ENCODE measurements at regions not wholly inside any gene's neighbourhood (a gene's known extent, or its start where the extent isn't known, plus 50 kb on each side); places are given as distances from the start of the nearest gene placed in this dataset.
A peak's percentile ranks its signal among the peaks of the same experiment; 100 is the strongest.

GRCh38 chr7:131110297-131111080 is 217.2 kb upstream of the MKLN1 start:
- H3K27me3 Mint-ChIP-seq: peaks cover 0 to 12% of the 10 kb centered on the region in 2 donors
- H3K27ac Mint-ChIP-seq: peak overlapping the region; percentile 96 to 98
- peaks cover 38 to 45% of the 10 kb centered on the region in 2 donors for H3K4me1 Mint-ChIP-seq (ENCODE audit: low read depth in 2 of 2)
- peaks cover 6% of the 10 kb centered on the region for H3K36me3 Mint-ChIP-seq
- no peaks in the 10 kb centered on the region for H3K9me3 Mint-ChIP-seq
- peak overlapping the region; percentile 99 for H3K4me3 Mint-ChIP-seq
- ATAC-seq (no peak), DNase-seq (ENCODE audit: low spot score) (no peak)

- Mint-ChIP-seq H3K27me3 (peaks cover 0 to 15% of the 10 kb centered on the region in 2 donors), H3K36me3 (peaks cover 6% of the 10 kb centered on the region), H3K4me1 (ENCODE audit: low read depth in 2 of 2) (peaks cover 38 to 45% of the 10 kb centered on the region in 2 donors), H3K4me3 (peak overlapping the region; percentile 99), H3K9me3 (no peaks in the 10 kb centered on the region), H3K27ac (peak overlapping the region; percentile 96 to 98)
- no peak for ATAC-seq
- DNase-seq (ENCODE audit: low spot score): no peak
Observed at GRCh38 chr7:131111081-131111576, 216.5 kb upstream of the MKLN1 start.

DNA sequence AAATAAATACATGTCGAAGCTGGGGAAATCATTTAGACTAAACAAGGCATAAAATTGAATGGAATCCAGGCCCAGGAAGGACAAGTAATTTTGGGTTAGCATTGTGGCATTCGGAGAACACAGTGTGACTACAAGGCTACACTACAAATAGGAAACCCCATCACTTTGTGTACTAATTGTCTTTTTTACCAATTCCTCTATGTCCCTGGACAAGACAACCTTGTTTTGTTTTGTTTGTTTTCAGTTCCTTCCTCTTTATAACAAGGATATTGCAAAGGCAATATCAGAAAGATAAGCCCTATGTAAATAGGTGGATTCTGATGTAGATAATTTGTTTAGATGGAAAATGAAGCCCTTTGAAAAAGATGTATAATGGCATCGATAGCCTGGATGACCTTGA is 215.9 kb upstream of the MKLN1 start:
- Mint-ChIP-seq H3K4me1 (ENCODE audit: low read depth in 2 of 2) (peaks cover 38 to 39% of the 10 kb centered on the region in 2 donors), H3K27ac (peak overlapping the region in 1 of 2 donors; percentile 96), H3K27me3 (peaks cover 0 to 15% of the 10 kb centered on the region in 2 donors), H3K9me3 (no peaks in the 10 kb centered on the region), H3K36me3 (peaks cover 6% of the 10 kb centered on the region), H3K4me3 (peak overlapping the region; percentile 16)
- no peak for DNase-seq (ENCODE audit: low spot score)
- ATAC-seq: no peak

- DNase-seq (ENCODE audit: low spot score) (no peak), ATAC-seq (no peak)
- H3K4me1 Mint-ChIP-seq (ENCODE audit: low read depth in 2 of 2): peaks cover 36 to 37% of the 10 kb centered on the region in 2 donors
- peaks cover 6% of the 10 kb centered on the region for H3K36me3 Mint-ChIP-seq
- no peak overlapping the region for H3K4me3 Mint-ChIP-seq
- H3K27me3 Mint-ChIP-seq: peaks cover 0 to 15% of the 10 kb centered on the region in 2 donors
- peaks cover 1% of the 10 kb centered on the region for H3K9me3 Mint-ChIP-seq
- no peak overlapping the region for H3K27ac Mint-ChIP-seq
Observed at GRCh38 chr7:131112431-131112830, 215.2 kb upstream of the MKLN1 start.

DNA sequence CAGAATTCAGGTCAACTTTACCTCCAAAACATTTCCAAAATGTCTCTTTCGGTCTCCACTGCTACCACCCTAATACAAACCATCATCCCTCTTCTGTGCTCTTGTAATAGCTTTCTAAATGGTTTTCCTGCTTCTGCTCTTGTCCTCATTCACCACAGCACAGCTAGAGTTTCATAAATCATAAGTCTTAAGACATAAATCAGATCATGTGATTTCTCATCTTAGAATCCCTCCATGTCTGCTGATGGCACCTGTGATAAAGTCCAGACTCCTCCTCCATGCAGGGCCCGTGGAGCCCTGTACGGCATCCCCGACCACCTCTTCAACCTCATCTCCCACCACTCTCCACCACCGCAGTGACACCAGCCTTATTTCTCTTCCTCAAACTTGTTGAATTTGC is 212.3 kb upstream of the MKLN1 start:
- no peak for ATAC-seq
- peak overlapping the region in 1 of 2 donors; percentile 2 for H3K27ac Mint-ChIP-seq

GRCh38 chr7:131117439-131117838 is 210.2 kb upstream of the MKLN1 start:
- Mint-ChIP-seq H3K27ac (no peak overlapping the region), H3K27me3 (peaks cover 0 to 15% of the 10 kb centered on the region in 2 donors), H3K4me1 (ENCODE audit: low read depth in 2 of 2) (peaks cover 0 to 10% of the 10 kb centered on the region in 2 donors), H3K9me3 (peaks cover 4% of the 10 kb centered on the region), H3K36me3 (no peaks in the 10 kb centered on the region), H3K4me3 (no peak overlapping the region)
- ATAC-seq: no peak
- DNase-seq (ENCODE audit: low spot score): no peak

More for the DNA sequence above, 212.3 kb upstream of the MKLN1 start:
- no peak for DNase-seq (ENCODE audit: low spot score)
- Mint-ChIP-seq H3K9me3 (peaks cover 4% of the 10 kb centered on the region), H3K36me3 (no peaks in the 10 kb centered on the region), H3K27me3 (peaks cover 0 to 15% of the 10 kb centered on the region in 2 donors), H3K4me1 (ENCODE audit: low read depth in 2 of 2) (peaks cover 12 to 20% of the 10 kb centered on the region in 2 donors), H3K4me3 (no peak overlapping the region)

GRCh38 chr7:131119381-131119780 is 208.3 kb upstream of the MKLN1 start:
- Mint-ChIP-seq H3K9me3 (peaks cover 4% of the 10 kb centered on the region), H3K4me3 (no peak overlapping the region), H3K4me1 (ENCODE audit: low read depth in 2 of 2) (peaks cover 0 to 7% of the 10 kb centered on the region in 2 donors), H3K36me3 (no peaks in the 10 kb centered on the region), H3K27me3 (peaks cover 0 to 9% of the 10 kb centered on the region in 2 donors), H3K27ac (no peak overlapping the region)
- DNase-seq (ENCODE audit: low spot score) (no peak), ATAC-seq (no peak)

GRCh38 chr7:131122394-131122793 is 205.3 kb upstream of the MKLN1 start:
- Mint-ChIP-seq H3K4me3 (no peak overlapping the region), H3K27me3 (peaks cover 3 to 9% of the 10 kb centered on the region in 2 donors), H3K27ac (no peak overlapping the region), H3K9me3 (peaks cover 3% of the 10 kb centered on the region), H3K4me1 (ENCODE audit: low read depth in 2 of 2) (peaks cover 0 to 3% of the 10 kb centered on the region in 2 donors), H3K36me3 (no peaks in the 10 kb centered on the region)
- ATAC-seq (no peak), DNase-seq (ENCODE audit: low spot score) (no peak)

DNA sequence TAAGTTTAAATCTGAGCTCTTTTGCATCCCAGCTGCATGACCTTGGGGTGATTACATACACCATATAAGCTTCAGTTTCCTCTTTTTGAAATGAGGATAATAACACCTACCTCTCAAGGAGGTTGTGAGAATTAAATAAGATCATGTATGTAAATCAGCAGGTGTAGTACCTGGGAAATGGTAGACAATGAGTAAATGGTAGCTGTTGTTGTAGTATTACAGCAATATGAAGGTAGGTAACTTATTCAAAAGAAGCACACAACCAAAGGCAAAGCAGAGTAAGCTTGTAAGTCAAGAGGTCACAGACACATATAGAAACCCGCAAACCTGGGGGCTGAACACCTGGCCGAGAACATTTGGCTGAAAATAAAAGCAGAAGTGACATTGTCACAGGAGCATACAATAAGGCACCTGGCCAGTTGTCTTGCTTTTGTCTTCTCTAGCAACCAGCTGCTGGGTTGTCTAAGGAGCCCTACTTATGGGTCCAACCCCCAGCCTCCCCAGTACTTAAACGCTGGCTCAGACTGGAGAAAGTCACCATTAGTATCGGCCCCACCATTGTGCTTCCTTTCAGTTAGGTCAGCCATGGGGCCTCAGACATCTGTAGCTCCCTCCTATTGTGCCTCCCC is 203.6 kb upstream of the MKLN1 start:
- peak; percentile 13 to 36 for ATAC-seq
- no peak for DNase-seq (ENCODE audit: low spot score)
- Mint-ChIP-seq H3K9me3 (no peaks in the 10 kb centered on the region), H3K36me3 (no peaks in the 10 kb centered on the region), H3K4me1 (ENCODE audit: low read depth in 2 of 2) (no peaks in the 10 kb centered on the region), H3K4me3 (no peak overlapping the region), H3K27ac (no peak overlapping the region), H3K27me3 (peaks cover 3 to 9% of the 10 kb centered on the region in 2 donors)

GRCh38 chr7:131124867-131125266 is 202.8 kb upstream of the MKLN1 start:
- no peak overlapping the region for H3K27ac Mint-ChIP-seq
- no peak overlapping the region for H3K4me3 Mint-ChIP-seq

DNA sequence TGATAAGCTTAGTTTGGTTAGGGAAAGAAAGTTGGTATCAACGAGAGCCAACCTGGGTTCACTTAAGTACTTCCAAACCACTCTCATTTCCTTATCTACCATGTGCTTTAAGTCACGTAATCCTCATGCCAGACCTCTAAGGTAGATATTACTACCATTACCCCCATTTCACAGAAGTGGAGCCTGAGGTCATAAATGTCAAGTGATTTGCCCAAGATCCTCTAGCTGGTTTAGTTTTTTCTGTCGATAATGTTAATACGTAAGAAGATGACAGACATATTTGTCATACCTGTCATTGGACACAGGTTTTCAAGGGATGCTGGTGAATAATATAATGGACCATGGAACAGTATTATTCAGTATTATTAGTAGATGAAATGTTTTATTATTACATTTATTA is 197.4 kb upstream of the MKLN1 start:
- Mint-ChIP-seq H3K4me3 (no peak overlapping the region), H3K27ac (no peak overlapping the region), H3K36me3 (no peaks in the 10 kb centered on the region), H3K9me3 (no peaks in the 10 kb centered on the region), H3K27me3 (peaks cover under 1% of the 10 kb centered on the region in 2 donors), H3K4me1 (ENCODE audit: low read depth in 2 of 2) (no peaks in the 10 kb centered on the region)
- ATAC-seq (no peak), DNase-seq (ENCODE audit: low spot score) (no peak)

More at GRCh38 chr7:131124867-131125266, 202.8 kb upstream of the MKLN1 start:
- DNase-seq (ENCODE audit: low spot score) (no peak), ATAC-seq (no peak)
- H3K9me3 Mint-ChIP-seq: no peaks in the 10 kb centered on the region
- peaks cover 3 to 9% of the 10 kb centered on the region in 2 donors for H3K27me3 Mint-ChIP-seq
- no peaks in the 10 kb centered on the region for H3K36me3 Mint-ChIP-seq
- no peaks in the 10 kb centered on the region for H3K4me1 Mint-ChIP-seq (ENCODE audit: low read depth in 2 of 2)

DNA sequence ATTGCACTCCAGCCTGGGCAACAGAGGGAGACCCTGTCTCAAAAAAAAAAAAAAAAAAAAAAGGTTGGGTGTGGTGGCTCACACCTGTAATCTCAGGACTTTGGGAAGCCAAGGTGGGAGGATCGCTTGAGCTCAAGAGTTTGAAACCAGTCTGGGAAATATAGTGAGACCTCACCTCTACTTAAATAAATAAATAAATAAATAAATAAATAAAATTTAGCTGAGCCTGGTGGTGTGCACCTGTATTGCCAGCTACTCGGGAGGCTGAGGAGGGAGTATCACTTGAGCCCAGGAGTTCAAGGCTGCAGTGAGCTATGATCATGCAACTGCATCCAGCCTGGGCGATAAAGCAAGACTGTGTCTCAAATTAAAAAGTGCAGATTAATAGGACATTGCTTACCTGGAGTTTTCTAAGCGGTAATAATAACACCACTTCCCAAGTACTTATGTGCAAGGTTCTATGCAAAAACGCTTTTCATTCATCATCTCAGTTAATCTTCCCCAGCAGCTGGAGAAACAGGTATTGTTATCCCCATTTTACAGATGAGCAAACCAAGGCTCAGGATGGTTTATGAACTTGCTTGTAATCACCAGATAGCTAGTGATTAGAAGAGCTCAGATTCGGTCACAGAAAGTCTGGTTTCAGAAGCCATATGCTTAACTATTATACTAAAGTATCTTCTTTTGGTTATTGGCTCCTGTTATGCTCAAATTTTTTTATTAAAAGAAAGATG is 196.5 kb upstream of the MKLN1 start:
- Mint-ChIP-seq H3K36me3 (no peaks in the 10 kb centered on the region), H3K27me3 (no peaks in the 10 kb centered on the region), H3K4me1 (ENCODE audit: low read depth in 2 of 2) (no peaks in the 10 kb centered on the region), H3K4me3 (no peak overlapping the region), H3K27ac (no peak overlapping the region), H3K9me3 (no peaks in the 10 kb centered on the region)
- no peak for DNase-seq (ENCODE audit: low spot score)
- no peak for ATAC-seq

GRCh38 chr7:131131746-131132431 is 195.8 kb upstream of the MKLN1 start:
- H3K27ac Mint-ChIP-seq: no peak overlapping the region
- DNase-seq (ENCODE audit: low spot score) (no peak), ATAC-seq (no peak)
- H3K4me3 Mint-ChIP-seq: no peak overlapping the region
- H3K27me3 Mint-ChIP-seq: no peaks in the 10 kb centered on the region
- no peaks in the 10 kb centered on the region for H3K4me1 Mint-ChIP-seq (ENCODE audit: low read depth in 2 of 2)
- H3K36me3 Mint-ChIP-seq: no peaks in the 10 kb centered on the region
- H3K9me3 Mint-ChIP-seq: no peaks in the 10 kb centered on the region
